Lung (tissue), 11 donors: ENCODE measurements at regions not wholly inside any gene's neighbourhood (a gene's known extent, or its start where the extent isn't known, plus 50 kb on each side); places are given as distances from the start of the nearest gene placed in this dataset.

Experiments
- ATAC-seq: fragments of 200-7000 bp; cut with Tn5 transposase; one replicate; pipeline ENCODE4 v1.9.1; 2020; ENCODE audit warnings: moderate number of reproducible peaks; ENCODE audit not compliant: insufficient read depth, low FRiP score
- DNase-seq, 3 donors: peaks; one replicate each; pipeline ENCODE4 v3.0.0-alpha.2; 2013 to 2017
- H3K27ac ChIP-seq, 2 donors: one replicate each; pipeline ENCODE4 v1.5.1; 2013; ENCODE audit warnings: mild to moderate bottlenecking in 2 of 2, moderate library complexity in 2 of 2, control low read depth in 1 of 2, inconsistent platforms in 1 of 2, low read depth in 1 of 2, low read length in 1 of 2
- H3K27me3 ChIP-seq, 3 donors: one replicate each; pipeline ENCODE4 v1.5.1; 2013; ENCODE audit warnings: low read length in 2 of 3; ENCODE audit not compliant: control insufficient read depth in 3 of 3, insufficient read depth in 3 of 3
- H3K36me3 ChIP-seq, 4 donors: one replicate each; pipeline ENCODE4 v1.5.1; 2013; ENCODE audit warnings: low read length in 4 of 4, mild to moderate bottlenecking in 1 of 4, moderate library complexity in 1 of 4; ENCODE audit not compliant: control insufficient read depth in 4 of 4, insufficient read depth in 4 of 4
- H3K4me1 ChIP-seq, 5 donors: one replicate each; pipeline ENCODE4 v1.5.1; 2013; ENCODE audit warnings: low read length in 5 of 5, mild to moderate bottlenecking in 2 of 5, moderate library complexity in 1 of 5; ENCODE audit not compliant: control insufficient read depth in 5 of 5, insufficient read depth in 5 of 5
- H3K4me3 ChIP-seq: one replicate; pipeline ENCODE4 v1.5.1; 2013; ENCODE audit warnings: mild to moderate bottlenecking, control low read depth, moderate library complexity
- H3K9ac ChIP-seq, 2 donors: one replicate each; pipeline ENCODE4 v1.5.1; 2013; ENCODE audit warnings: low read length in 2 of 2, control low read depth in 1 of 2; ENCODE audit not compliant: insufficient read depth in 1 of 2
- H3K9me3 ChIP-seq, 4 donors: one replicate each; pipeline ENCODE4 v1.5.1; 2013; ENCODE audit warnings: low read length in 3 of 4, mild to moderate bottlenecking in 1 of 4, moderate library complexity in 1 of 4; ENCODE audit not compliant: control insufficient read depth in 4 of 4, insufficient read depth in 3 of 4
- WGBS, 2 donors: extraction: QIAGEN DNeasy Blood & Tissue Kit; methylation state at CpG; one replicate each; pipeline ENCODE4 v1.1.7; 2013; 5-methylcytosine and 5-hydroxymethylcytosine counted together
- TF ChIP-seq, protein P1 (sequence below): IDR thresholded peaks from 2 replicates; pipeline ENCODE4 v1.5.1; 2012; ENCODE audit warnings: mild to moderate bottlenecking; ENCODE audit errors: control extremely low read depth, extremely low read depth
- donor health status: control.
- donor health status: control.
- donor health status: Bipolar disorder and iron deficiency.
- donor health status: healthy.
- donor health status: DM: yes; HTN: yes; CAD: no.

DNA sequence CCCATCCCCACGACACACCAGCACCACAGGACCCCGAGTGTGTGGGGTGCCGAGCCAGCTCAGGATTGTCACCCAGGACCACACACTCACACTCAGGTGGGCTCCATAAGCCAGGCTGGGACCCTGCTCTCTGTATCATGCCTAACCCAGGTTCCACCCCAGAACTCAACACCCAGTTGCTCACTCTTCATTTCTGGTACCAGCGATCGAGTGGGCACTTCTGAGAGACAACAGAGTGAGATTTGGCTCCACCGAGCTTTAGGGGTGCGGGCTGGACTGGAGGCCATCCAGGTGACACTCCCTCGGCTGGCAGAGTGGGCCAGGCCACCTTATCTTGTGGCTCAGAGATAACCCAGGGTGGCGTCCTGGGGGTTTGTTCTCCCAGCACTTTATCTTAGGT lies 1323.8 kb downstream of the BRD1 start:
- WGBS, 2 donors = 86% methylated on average over 9 of the region's 9 CpGs
- peaks cover 0 to 6% (median 0%) of the 10 kb centered on the region in 3 donors for H3K27me3 ChIP-seq
- H3K36me3 ChIP-seq = no peaks in the 10 kb centered on the region
- H3K9ac ChIP-seq = no peak overlapping the region
- H3K27ac ChIP-seq = no peak overlapping the region
- H3K4me3 ChIP-seq = no peak overlapping the region
- TF ChIP-seq, protein P1, sequence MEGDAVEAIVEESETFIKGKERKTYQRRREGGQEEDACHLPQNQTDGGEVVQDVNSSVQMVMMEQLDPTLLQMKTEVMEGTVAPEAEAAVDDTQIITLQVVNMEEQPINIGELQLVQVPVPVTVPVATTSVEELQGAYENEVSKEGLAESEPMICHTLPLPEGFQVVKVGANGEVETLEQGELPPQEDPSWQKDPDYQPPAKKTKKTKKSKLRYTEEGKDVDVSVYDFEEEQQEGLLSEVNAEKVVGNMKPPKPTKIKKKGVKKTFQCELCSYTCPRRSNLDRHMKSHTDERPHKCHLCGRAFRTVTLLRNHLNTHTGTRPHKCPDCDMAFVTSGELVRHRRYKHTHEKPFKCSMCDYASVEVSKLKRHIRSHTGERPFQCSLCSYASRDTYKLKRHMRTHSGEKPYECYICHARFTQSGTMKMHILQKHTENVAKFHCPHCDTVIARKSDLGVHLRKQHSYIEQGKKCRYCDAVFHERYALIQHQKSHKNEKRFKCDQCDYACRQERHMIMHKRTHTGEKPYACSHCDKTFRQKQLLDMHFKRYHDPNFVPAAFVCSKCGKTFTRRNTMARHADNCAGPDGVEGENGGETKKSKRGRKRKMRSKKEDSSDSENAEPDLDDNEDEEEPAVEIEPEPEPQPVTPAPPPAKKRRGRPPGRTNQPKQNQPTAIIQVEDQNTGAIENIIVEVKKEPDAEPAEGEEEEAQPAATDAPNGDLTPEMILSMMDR = no peak
- DNase-seq (no peak), ATAC-seq (no peak)
- H3K4me1 ChIP-seq = peaks cover 0 to 4% (median 0%) of the 10 kb centered on the region in 5 donors
- H3K9me3 ChIP-seq = no peaks in the 10 kb centered on the region

DNA sequence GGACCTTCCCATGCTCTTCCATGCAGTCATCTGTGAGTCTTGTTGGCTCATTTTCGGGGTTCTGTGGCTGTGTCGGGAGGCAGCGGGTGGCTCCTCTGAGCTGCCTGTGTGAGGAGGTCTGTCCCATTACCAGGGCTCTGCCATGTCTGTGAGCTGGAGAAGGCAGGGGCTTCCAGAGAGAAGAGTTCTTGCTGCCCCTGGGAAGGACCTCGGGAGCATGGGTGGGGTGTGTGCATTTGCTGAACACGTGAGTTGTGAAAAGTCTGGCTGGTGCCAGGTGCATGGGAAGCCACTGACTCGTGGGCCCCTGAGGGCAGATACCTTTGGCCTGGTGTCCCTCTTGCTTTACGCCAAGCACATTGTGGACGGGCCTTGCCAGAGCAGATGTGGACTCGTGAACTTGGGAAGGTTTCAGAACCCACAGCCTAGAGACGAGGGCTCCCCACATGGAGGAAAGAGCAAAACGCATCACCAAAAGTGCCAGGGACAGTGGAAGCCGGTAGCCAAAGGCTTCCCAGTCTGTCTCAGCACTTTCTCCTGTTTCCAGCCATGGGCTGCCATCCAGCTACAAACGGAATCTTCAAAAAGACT lies 1324.5 kb downstream of the BRD1 start:
- ATAC-seq (no peak), DNase-seq (no peak)
- 87 to 90% methylated on average over 13 of the region's 13 CpGs for WGBS, 2 donors
- TF ChIP-seq, protein P1 = no peak
- no peaks in the 10 kb centered on the region for H3K36me3 ChIP-seq
- peaks cover 0 to 6% (median 0%) of the 10 kb centered on the region in 5 donors for H3K4me1 ChIP-seq
- H3K9ac ChIP-seq = no peak overlapping the region
- H3K27me3 ChIP-seq = peaks cover 0 to 6% (median 0%) of the 10 kb centered on the region in 3 donors
- no peaks in the 10 kb centered on the region for H3K9me3 ChIP-seq
- no peak overlapping the region for H3K27ac ChIP-seq
- no peak overlapping the region for H3K4me3 ChIP-seq

DNA sequence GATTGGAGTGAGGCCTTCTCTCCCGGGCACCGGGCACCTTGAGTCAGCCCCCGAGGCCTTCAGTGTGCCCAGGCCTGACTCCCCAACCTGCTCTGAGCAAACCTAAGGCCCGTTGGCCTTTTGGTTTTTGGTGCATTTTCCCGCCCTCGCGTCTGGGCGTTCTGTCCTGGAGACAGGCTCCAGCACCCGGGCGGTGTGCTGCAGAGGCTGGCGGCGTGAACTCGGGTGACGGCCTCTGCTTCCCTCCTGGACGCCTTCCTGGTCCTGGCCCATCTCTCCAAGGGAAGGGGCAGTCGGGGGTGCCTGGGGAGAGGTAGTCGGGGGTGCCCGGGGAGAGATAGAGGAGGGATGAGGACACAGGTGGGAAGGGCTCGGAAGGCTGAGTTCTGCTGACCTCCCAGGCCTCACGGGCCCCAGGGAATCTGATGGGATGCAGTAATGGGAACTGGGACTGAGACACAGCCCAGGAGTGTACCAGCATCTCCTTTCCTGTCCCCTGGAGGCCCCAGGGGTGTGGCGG lies 1326.4 kb downstream of the BRD1 start:
- WGBS, 2 donors = 94% methylated on average over 21 of the region's 21 CpGs
- DNase-seq = no peak

More for the DNA sequence above, 1326.4 kb downstream of the BRD1 start:
- Histone ChIP-seq H3K4me1 (peaks cover 0 to 6% (median 0%) of the 10 kb centered on the region in 5 donors), H3K9me3 (no peaks in the 10 kb centered on the region), H3K27me3 (peaks cover 0 to 6% (median 0%) of the 10 kb centered on the region in 3 donors), H3K36me3 (no peaks in the 10 kb centered on the region), H3K27ac (no peak overlapping the region), H3K9ac (no peak overlapping the region), H3K4me3 (no peak overlapping the region)
- no peak for ATAC-seq
- TF ChIP-seq, protein P1 = no peak
